ENCODE measurements at regions not wholly inside any gene's neighbourhood (a gene's known extent, or its start where the extent isn't known, plus 50 kb on each side); places are given as distances from the start of the nearest gene placed in this dataset.

DNA sequence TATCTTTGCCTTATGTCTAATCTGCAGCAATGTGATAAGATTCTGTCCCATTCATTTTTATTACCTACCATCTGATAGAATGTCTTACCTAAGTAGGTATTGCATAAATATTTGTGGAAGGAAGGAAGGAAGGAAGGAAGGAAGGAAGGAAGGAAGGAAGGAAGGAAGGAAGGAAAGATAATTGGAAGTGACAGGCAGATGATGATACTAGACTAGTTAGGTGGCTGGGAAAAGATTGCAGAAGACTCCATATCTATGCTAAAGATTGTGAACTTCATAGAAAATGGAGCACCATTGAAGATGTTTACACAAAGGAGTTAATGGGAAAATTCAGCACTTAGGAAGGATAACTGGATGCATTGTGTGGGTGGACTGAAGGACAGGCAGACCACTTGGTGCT, 909.0 kb downstream of the EPHA4 start:
- Histone ChIP-seq H3K4me1 (ENCODE audit: control insufficient read depth, insufficient read depth, low read length) (no peaks in the 10 kb centered on the region), H3K27me3 (ENCODE audit: control insufficient read depth, insufficient read depth, low read length) (no peaks in the 10 kb centered on the region), H3K36me3 (ENCODE audit: control insufficient read depth, insufficient read depth, low read length) (no peaks in the 10 kb centered on the region), H3K27ac (ENCODE audit: low read depth, low read length) (no peak overlapping the region), H3K4me3 (ENCODE audit: low read depth, low read length) (no peak overlapping the region), H3K9me3 (ENCODE audit: control insufficient read depth, insufficient read depth, low read length) (no peaks in the 10 kb centered on the region), H3K9ac (ENCODE audit: low read depth, low read length) (no peak overlapping the region)

GRCh38 chr2:220664272-220665107, 907.6 kb downstream of the EPHA4 start:
- no peaks in the 10 kb centered on the region for H3K27me3 ChIP-seq (ENCODE audit: control insufficient read depth, insufficient read depth, low read length)
- H3K36me3 ChIP-seq (ENCODE audit: control insufficient read depth, insufficient read depth, low read length): no peaks in the 10 kb centered on the region
- no peak overlapping the region for H3K9ac ChIP-seq (ENCODE audit: low read depth, low read length)
- no peaks in the 10 kb centered on the region for H3K9me3 ChIP-seq (ENCODE audit: control insufficient read depth, insufficient read depth, low read length)
- no peaks in the 10 kb centered on the region for H3K4me1 ChIP-seq (ENCODE audit: control insufficient read depth, insufficient read depth, low read length)
- H3K27ac ChIP-seq (ENCODE audit: low read depth, low read length): no peak overlapping the region
- no peak overlapping the region for H3K4me3 ChIP-seq (ENCODE audit: low read depth, low read length)

- no peaks in the 10 kb centered on the region for H3K4me1 ChIP-seq (ENCODE audit: control insufficient read depth, insufficient read depth, low read length)
- H3K4me3 ChIP-seq (ENCODE audit: low read depth, low read length): no peak overlapping the region
- H3K27ac ChIP-seq (ENCODE audit: low read depth, low read length): no peak overlapping the region
- H3K36me3 ChIP-seq (ENCODE audit: control insufficient read depth, insufficient read depth, low read length): no peaks in the 10 kb centered on the region
- no peaks in the 10 kb centered on the region for H3K27me3 ChIP-seq (ENCODE audit: control insufficient read depth, insufficient read depth, low read length)
- no peaks in the 10 kb centered on the region for H3K9me3 ChIP-seq (ENCODE audit: control insufficient read depth, insufficient read depth, low read length)
- no peak overlapping the region for H3K9ac ChIP-seq (ENCODE audit: low read depth, low read length)
Measured at GRCh38 chr2:220665108-220665471, 907.0 kb downstream of the EPHA4 start.

GRCh38 chr2:220669324-220669723, 902.8 kb downstream of the EPHA4 start:
- Histone ChIP-seq H3K36me3 (ENCODE audit: control insufficient read depth, insufficient read depth, low read length) (no peaks in the 10 kb centered on the region), H3K27ac (ENCODE audit: low read depth, low read length) (no peak overlapping the region), H3K9ac (ENCODE audit: low read depth, low read length) (no peak overlapping the region), H3K9me3 (ENCODE audit: control insufficient read depth, insufficient read depth, low read length) (no peaks in the 10 kb centered on the region), H3K4me1 (ENCODE audit: control insufficient read depth, insufficient read depth, low read length) (no peaks in the 10 kb centered on the region), H3K4me3 (ENCODE audit: low read depth, low read length) (no peak overlapping the region), H3K27me3 (ENCODE audit: control insufficient read depth, insufficient read depth, low read length) (no peaks in the 10 kb centered on the region)

DNA sequence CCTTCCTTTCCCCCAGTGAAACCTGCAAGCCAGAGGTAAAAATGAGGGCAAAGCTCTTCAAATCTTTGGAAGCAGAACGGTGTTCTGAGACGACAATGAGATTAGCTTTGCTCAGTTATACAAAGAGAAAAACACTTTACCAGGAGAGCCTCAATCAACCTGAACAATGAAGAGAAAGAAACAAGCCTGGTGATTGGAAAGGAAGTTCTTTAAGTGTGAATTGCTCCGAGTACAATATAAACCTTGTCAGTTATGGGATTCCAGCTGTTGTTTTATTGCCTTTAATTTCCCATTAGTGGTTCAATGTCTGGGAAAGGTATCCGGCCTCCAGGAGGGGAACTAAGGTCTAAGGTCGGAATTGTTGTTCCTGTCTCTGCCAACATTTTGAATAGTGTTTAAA, 901.6 kb downstream of the EPHA4 start:
- H3K27ac ChIP-seq (ENCODE audit: low read depth, low read length): no peak overlapping the region
- H3K9me3 ChIP-seq (ENCODE audit: control insufficient read depth, insufficient read depth, low read length): no peaks in the 10 kb centered on the region
- H3K36me3 ChIP-seq (ENCODE audit: control insufficient read depth, insufficient read depth, low read length): no peaks in the 10 kb centered on the region
- no peaks in the 10 kb centered on the region for H3K27me3 ChIP-seq (ENCODE audit: control insufficient read depth, insufficient read depth, low read length)
- H3K4me3 ChIP-seq (ENCODE audit: low read depth, low read length): no peak overlapping the region
- H3K9ac ChIP-seq (ENCODE audit: low read depth, low read length): no peak overlapping the region
- no peaks in the 10 kb centered on the region for H3K4me1 ChIP-seq (ENCODE audit: control insufficient read depth, insufficient read depth, low read length)

- no peaks in the 10 kb centered on the region for H3K9me3 ChIP-seq (ENCODE audit: control insufficient read depth, insufficient read depth, low read length)
- no peak overlapping the region for H3K27ac ChIP-seq (ENCODE audit: low read depth, low read length)
- no peaks in the 10 kb centered on the region for H3K27me3 ChIP-seq (ENCODE audit: control insufficient read depth, insufficient read depth, low read length)
- H3K36me3 ChIP-seq (ENCODE audit: control insufficient read depth, insufficient read depth, low read length): no peaks in the 10 kb centered on the region
- H3K4me3 ChIP-seq (ENCODE audit: low read depth, low read length): no peak overlapping the region
- H3K9ac ChIP-seq (ENCODE audit: low read depth, low read length): no peak overlapping the region
- H3K4me1 ChIP-seq (ENCODE audit: control insufficient read depth, insufficient read depth, low read length): no peaks in the 10 kb centered on the region
Measured at GRCh38 chr2:220673151-220673874, 898.8 kb downstream of the EPHA4 start.

GRCh38 chr2:220674033-220674432, 898.1 kb downstream of the EPHA4 start:
- Histone ChIP-seq H3K4me1 (ENCODE audit: control insufficient read depth, insufficient read depth, low read length) (no peaks in the 10 kb centered on the region), H3K9ac (ENCODE audit: low read depth, low read length) (no peak overlapping the region), H3K9me3 (ENCODE audit: control insufficient read depth, insufficient read depth, low read length) (no peaks in the 10 kb centered on the region), H3K4me3 (ENCODE audit: low read depth, low read length) (no peak overlapping the region), H3K36me3 (ENCODE audit: control insufficient read depth, insufficient read depth, low read length) (no peaks in the 10 kb centered on the region), H3K27ac (ENCODE audit: low read depth, low read length) (no peak overlapping the region), H3K27me3 (ENCODE audit: control insufficient read depth, insufficient read depth, low read length) (no peaks in the 10 kb centered on the region)

DNA sequence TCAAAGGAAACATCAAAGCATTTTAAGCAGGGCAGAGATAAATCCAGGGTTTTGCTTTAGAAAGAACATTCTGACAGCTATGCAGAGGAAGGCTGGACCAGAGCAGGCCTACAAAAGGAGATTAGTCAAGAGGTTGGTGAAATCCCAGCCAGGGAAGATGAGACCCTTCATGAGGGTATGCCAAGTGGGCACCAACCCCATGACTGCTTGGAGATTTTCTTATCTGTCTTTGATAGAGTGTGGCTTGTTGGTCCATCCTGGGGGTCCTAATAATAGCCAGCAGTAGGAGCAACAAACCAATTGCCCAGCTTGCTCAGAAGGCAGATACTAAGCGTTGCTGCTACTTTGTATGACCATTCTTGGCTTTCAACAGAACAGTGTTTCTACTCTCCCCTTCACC, 895.4 kb downstream of the EPHA4 start:
- Histone ChIP-seq H3K27ac (ENCODE audit: low read depth, low read length) (no peak overlapping the region), H3K4me3 (ENCODE audit: low read depth, low read length) (no peak overlapping the region), H3K4me1 (ENCODE audit: control insufficient read depth, insufficient read depth, low read length) (no peaks in the 10 kb centered on the region), H3K27me3 (ENCODE audit: control insufficient read depth, insufficient read depth, low read length) (no peaks in the 10 kb centered on the region), H3K36me3 (ENCODE audit: control insufficient read depth, insufficient read depth, low read length) (no peaks in the 10 kb centered on the region), H3K9ac (ENCODE audit: low read depth, low read length) (no peak overlapping the region), H3K9me3 (ENCODE audit: control insufficient read depth, insufficient read depth, low read length) (no peaks in the 10 kb centered on the region)

DNA sequence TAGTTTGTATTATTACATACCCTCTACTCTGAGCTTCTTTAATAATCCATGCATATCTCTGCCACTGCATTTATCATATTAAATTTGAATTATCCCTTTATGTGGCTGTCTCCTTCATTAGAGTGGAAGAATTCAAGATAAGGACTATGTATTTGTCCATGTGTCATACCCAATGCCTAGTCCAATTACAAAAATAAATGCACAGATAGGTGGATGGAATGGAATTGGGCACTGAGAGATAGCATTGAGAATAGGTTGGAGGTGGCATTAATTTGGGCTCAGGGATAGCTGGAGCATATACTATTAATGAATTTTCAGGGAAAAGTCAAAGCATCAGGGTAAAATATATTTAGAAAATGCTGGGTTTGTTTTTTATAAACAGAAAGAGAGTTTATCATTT, 893.2 kb downstream of the EPHA4 start:
- H3K9ac ChIP-seq (ENCODE audit: low read depth, low read length): no peak overlapping the region
- H3K36me3 ChIP-seq (ENCODE audit: control insufficient read depth, insufficient read depth, low read length): no peaks in the 10 kb centered on the region
- H3K4me1 ChIP-seq (ENCODE audit: control insufficient read depth, insufficient read depth, low read length): no peaks in the 10 kb centered on the region
- no peak overlapping the region for H3K27ac ChIP-seq (ENCODE audit: low read depth, low read length)
- H3K27me3 ChIP-seq (ENCODE audit: control insufficient read depth, insufficient read depth, low read length): no peaks in the 10 kb centered on the region
- H3K4me3 ChIP-seq (ENCODE audit: low read depth, low read length): no peak overlapping the region
- no peaks in the 10 kb centered on the region for H3K9me3 ChIP-seq (ENCODE audit: control insufficient read depth, insufficient read depth, low read length)

GRCh38 chr2:220682616-220683015, 889.5 kb downstream of the EPHA4 start:
- Histone ChIP-seq H3K27ac (ENCODE audit: low read depth, low read length) (no peak overlapping the region), H3K9ac (ENCODE audit: low read depth, low read length) (no peak overlapping the region), H3K4me3 (ENCODE audit: low read depth, low read length) (no peak overlapping the region), H3K36me3 (ENCODE audit: control insufficient read depth, insufficient read depth, low read length) (no peaks in the 10 kb centered on the region), H3K9me3 (ENCODE audit: control insufficient read depth, insufficient read depth, low read length) (no peaks in the 10 kb centered on the region), H3K4me1 (ENCODE audit: control insufficient read depth, insufficient read depth, low read length) (no peaks in the 10 kb centered on the region), H3K27me3 (ENCODE audit: control insufficient read depth, insufficient read depth, low read length) (no peaks in the 10 kb centered on the region)

DNA sequence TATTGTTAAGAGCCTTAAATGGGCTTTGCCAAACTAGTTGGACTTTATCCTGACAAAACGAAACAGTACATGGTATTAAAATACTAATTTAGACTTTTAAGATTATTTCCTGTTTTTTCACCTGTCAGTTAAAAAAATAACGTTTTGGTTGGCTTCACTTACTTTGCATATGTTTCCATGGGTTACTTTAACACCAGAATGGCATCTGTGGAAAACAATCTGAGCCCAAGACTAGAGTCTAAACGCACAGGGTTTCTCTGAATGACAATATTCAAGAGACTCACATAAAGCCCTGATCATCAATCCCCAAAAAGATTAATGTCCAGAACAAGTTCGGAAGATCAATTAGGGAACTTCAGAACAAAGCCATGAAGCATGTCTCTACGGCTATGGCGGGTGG, 888.0 kb downstream of the EPHA4 start:
- Histone ChIP-seq H3K27ac (ENCODE audit: low read depth, low read length) (no peak overlapping the region), H3K4me3 (ENCODE audit: low read depth, low read length) (no peak overlapping the region), H3K9me3 (ENCODE audit: control insufficient read depth, insufficient read depth, low read length) (no peaks in the 10 kb centered on the region), H3K9ac (ENCODE audit: low read depth, low read length) (no peak overlapping the region), H3K4me1 (ENCODE audit: control insufficient read depth, insufficient read depth, low read length) (no peaks in the 10 kb centered on the region), H3K36me3 (ENCODE audit: control insufficient read depth, insufficient read depth, low read length) (no peaks in the 10 kb centered on the region), H3K27me3 (ENCODE audit: control insufficient read depth, insufficient read depth, low read length) (no peaks in the 10 kb centered on the region)

All from HUES48 (cell line).